ENCODE measurements at regions not wholly inside any gene's neighbourhood (a gene's known extent, or its start where the extent isn't known, plus 50 kb on each side); places are given as distances from the start of the nearest gene placed in this dataset.

GRCh38 chr11:127066401-127067090 is 66.0 kb upstream of the KIRREL3 start:
- no peak for TF ChIP-seq ZNF565 (CRISPR knock-in tag; conservative IDR thresholded peaks at IDR 0.05; ENCODE audit: low read depth)
- no peak for ATAC-seq

GRCh38 chr11:127063241-127063640 is 62.7 kb upstream of the KIRREL3 start:
- no peak for TF ChIP-seq TSHZ2 (CRISPR knock-in tag; IDR thresholded peaks at IDR 0.05)
- no peak for TF ChIP-seq TCF4 (CRISPR knock-in tag; IDR thresholded peaks at IDR 0.05; ENCODE audit: borderline replicate concordance)
- no peak for TF ChIP-seq ZNF8 (CRISPR knock-in tag; IDR thresholded peaks at IDR 0.05)
- TF ChIP-seq ISL1 (CRISPR knock-in tag; IDR thresholded peaks at IDR 0.05) = no peak
- no peak for TF ChIP-seq CREB5 (CRISPR knock-in tag; IDR thresholded peaks at IDR 0.05; ENCODE audit: low read depth)
- TF ChIP-seq ZC3H10 (CRISPR knock-in tag; IDR thresholded peaks at IDR 0.05) = no peak
- TF ChIP-seq PPARA (CRISPR knock-in tag; IDR thresholded peaks at IDR 0.05; ENCODE audit: borderline replicate concordance) = no peak
- TF ChIP-seq TOX (CRISPR knock-in tag; IDR thresholded peaks at IDR 0.05; ENCODE audit: borderline replicate concordance) = no peak
- no peak for ATAC-seq

GRCh38 chr11:127061947-127062346 is 61.4 kb upstream of the KIRREL3 start:
- no peak for ATAC-seq
- TF ChIP-seq PATZ1 (CRISPR knock-in tag; IDR thresholded peaks at IDR 0.05; ENCODE audit: borderline replicate concordance) (no peak), ZNF70 (CRISPR knock-in tag; IDR thresholded peaks at IDR 0.05) (no peak), GLIS3 (CRISPR knock-in tag; IDR thresholded peaks at IDR 0.05) (no peak), CSDC2 (CRISPR knock-in tag; IDR thresholded peaks at IDR 0.05) (no peak), ZFP3 (CRISPR knock-in tag; IDR thresholded peaks at IDR 0.05) (no peak), POU6F1 (CRISPR knock-in tag; IDR thresholded peaks at IDR 0.05; ENCODE audit: borderline replicate concordance, low read depth) (no peak), ISL1 (CRISPR knock-in tag; IDR thresholded peaks at IDR 0.05) (no peak), ZNF565 (CRISPR knock-in tag; conservative IDR thresholded peaks at IDR 0.05; ENCODE audit: low read depth) (no peak), PPARA (CRISPR knock-in tag; IDR thresholded peaks at IDR 0.05; ENCODE audit: borderline replicate concordance) (no peak), ZC3H10 (CRISPR knock-in tag; IDR thresholded peaks at IDR 0.05) (no peak), CREB5 (CRISPR knock-in tag; IDR thresholded peaks at IDR 0.05; ENCODE audit: low read depth) (no peak), TOX (CRISPR knock-in tag; IDR thresholded peaks at IDR 0.05; ENCODE audit: borderline replicate concordance) (no peak), TCF4 (CRISPR knock-in tag; IDR thresholded peaks at IDR 0.05; ENCODE audit: borderline replicate concordance) (no peak)

- ATAC-seq = no peak; the same call in 2 of the 3 replicates
- TF ChIP-seq BACH2 (CRISPR knock-in tag; IDR thresholded peaks at IDR 0.05; ENCODE audit: borderline replicate concordance) (no peak), ZNF70 (CRISPR knock-in tag; IDR thresholded peaks at IDR 0.05) (no peak), RARB (CRISPR knock-in tag; IDR thresholded peaks at IDR 0.05) (no peak), TCF4 (CRISPR knock-in tag; IDR thresholded peaks at IDR 0.05; ENCODE audit: borderline replicate concordance) (no peak), PATZ1 (CRISPR knock-in tag; IDR thresholded peaks at IDR 0.05; ENCODE audit: borderline replicate concordance) (no peak), POU6F1 (CRISPR knock-in tag; IDR thresholded peaks at IDR 0.05; ENCODE audit: borderline replicate concordance, low read depth) (no peak), OSR1 (CRISPR knock-in tag; IDR thresholded peaks at IDR 0.05) (no peak), ESRRG (CRISPR knock-in tag; IDR thresholded peaks at IDR 0.05) (no peak), TOX (CRISPR knock-in tag; IDR thresholded peaks at IDR 0.05; ENCODE audit: borderline replicate concordance) (no peak), ZFP3 (CRISPR knock-in tag; IDR thresholded peaks at IDR 0.05) (no peak), ARNTL (CRISPR knock-in tag; IDR thresholded peaks at IDR 0.05; ENCODE audit: borderline replicate concordance, low read depth) (no peak), ZNF565 (CRISPR knock-in tag; conservative IDR thresholded peaks at IDR 0.05; ENCODE audit: low read depth) (no peak)
These were observed 59.2 kb upstream of the KIRREL3 start for GRCh38 chr11:127059750-127060149.
